IMR-90 (cell line): ENCODE measurements at regions not wholly inside any gene's neighbourhood (a gene's known extent, or its start where the extent isn't known, plus 50 kb on each side); places are given as distances from the start of the nearest gene placed in this dataset.

ENCODE experiments used
- ATAC-seq: fragments of 200-7000 bp; cut with Tn5 transposase; 2 replicates; pipeline ENCODE4 v1.9.1; 2020; ENCODE audit warnings: low read depth, mild to moderate bottlenecking, moderate library complexity
- BruUV-seq: library from RNA; stranded (reverse); fragments of 400-500 nt; replicated peaks from 2 replicates; lab custom pipeline; 2021; lab: Mats Ljungman, UMichigan
- CTCF ChIA-PET: fragments of 300-600 bp; formaldehyde crosslinking; extraction: SDS; loops from one replicate; lab custom pipeline; 2021; ENCODE audit warnings: antibody characterized with exemption; lab: Yijun Ruan, JAX
- POLR2A ChIA-PET: fragments of 300-600 bp; sonication (Branson Sonifier 250); formaldehyde crosslinking; loops from one replicate; lab custom pipeline; 2022; ENCODE audit warnings: antibody characterized with exemption; ENCODE audit not compliant: unreplicated experiment; lab: Charles Lee
- DNase-seq: peaks from one replicate; pipeline ENCODE4 v3.0.0; 2013
- H2AFZ ChIP-seq: replicated peaks from 2 replicates; pipeline ENCODE3; 2013; ENCODE audit warnings: low read length, mild to moderate bottlenecking; ENCODE audit not compliant: poor library complexity
- H2AK5ac ChIP-seq: 2 replicates; pipeline ENCODE4 v1.6.1; 2013; ENCODE audit warnings: low read depth, low read length, inconsistent platforms
- H2AK9ac ChIP-seq: replicated peaks from 2 replicates; pipeline ENCODE3; 2013; ENCODE audit warnings: mild to moderate bottlenecking, low read depth, low read length, moderate library complexity; ENCODE audit not compliant: poor library complexity
- H2BK120ac ChIP-seq: 2 replicates; pipeline ENCODE4 v1.6.1; 2013; ENCODE audit warnings: low read depth, low read length, inconsistent platforms
- H2BK15ac ChIP-seq: 3 replicates; pipeline ENCODE4 v1.6.1; 2013; ENCODE audit warnings: low read depth, low read length, inconsistent platforms
- H2BK20ac ChIP-seq: 2 replicates; pipeline ENCODE4 v1.6.1; 2013; ENCODE audit warnings: low read depth, mild to moderate bottlenecking, inconsistent platforms, low read length, moderate library complexity
- H2BK5ac ChIP-seq: 2 replicates; pipeline ENCODE4 v1.6.1; 2013; ENCODE audit warnings: mild to moderate bottlenecking, low read depth, low read length, inconsistent platforms; ENCODE audit not compliant: poor library complexity, severe bottlenecking
- H3K14ac ChIP-seq: replicated peaks from 2 replicates; pipeline ENCODE4 v1.6.1; 2013; ENCODE audit warnings: low read depth, low read length, inconsistent platforms
- H3K18ac ChIP-seq: 2 replicates; pipeline ENCODE4 v1.6.1; 2013; ENCODE audit warnings: low read depth, low read length, control low read depth
- H3K23ac ChIP-seq: 2 replicates; pipeline ENCODE4 v1.6.1; 2013; ENCODE audit warnings: low read depth, low read length, inconsistent platforms
- H3K27ac ChIP-seq: 2 replicates; pipeline ENCODE4 v1.5.1; 2013; ENCODE audit warnings: mild to moderate bottlenecking, control low read depth, low read length; ENCODE audit not compliant: insufficient read depth
- H3K27me3 ChIP-seq: 2 replicates; pipeline ENCODE4 v1.6.1; 2013; ENCODE audit warnings: low read length; ENCODE audit not compliant: control insufficient read depth, insufficient read depth
- H3K36me3 ChIP-seq: 2 replicates; pipeline ENCODE4 v1.6.1; 2013; ENCODE audit warnings: low read length, mixed read lengths; ENCODE audit not compliant: control insufficient read depth, insufficient read depth
- H3K4ac ChIP-seq: 2 replicates; pipeline ENCODE4 v1.6.1; 2013; ENCODE audit warnings: low read depth, low read length, inconsistent platforms
- H3K4me1 ChIP-seq: 2 replicates; pipeline ENCODE4 v1.6.1; 2013; ENCODE audit warnings: low read length, mixed read lengths; ENCODE audit not compliant: control insufficient read depth, insufficient read depth
- H3K4me2 ChIP-seq: 2 replicates; pipeline ENCODE4 v1.6.1; 2013; ENCODE audit warnings: low read depth, mild to moderate bottlenecking, control low read depth, low read length, moderate library complexity
- H3K4me3 ChIP-seq: 2 replicates; pipeline ENCODE4 v1.5.1; 2013; ENCODE audit warnings: low read depth, mild to moderate bottlenecking, control low read depth, low read length, moderate library complexity; ENCODE audit not compliant: insufficient read depth
- H3K56ac ChIP-seq: 2 replicates; pipeline ENCODE4 v1.6.1; 2013; ENCODE audit warnings: low read length, inconsistent platforms; ENCODE audit not compliant: insufficient read depth; ENCODE audit errors: extremely low read depth
- H3K79me1 ChIP-seq, 2 experiments: 2 replicates each; pipeline ENCODE4 v1.6.1; 2013; ENCODE audit warnings: low read length in 2 of 2, inconsistent platforms in 1 of 2, low read depth in 1 of 2
- H3K9ac ChIP-seq: 2 replicates; pipeline ENCODE4 v1.6.1; 2013; ENCODE audit warnings: low read depth, low read length, control low read depth
- H3K9me1 ChIP-seq: 2 replicates; pipeline ENCODE4 v1.6.1; 2013; ENCODE audit warnings: low read length, inconsistent platforms; ENCODE audit not compliant: insufficient read depth
- H3K9me3 ChIP-seq: 2 replicates; pipeline ENCODE4 v1.6.1; 2013; ENCODE audit warnings: low read length; ENCODE audit not compliant: control insufficient read depth, insufficient read depth
- H4K20me1 ChIP-seq: 2 replicates; pipeline ENCODE4 v1.6.1; 2013; ENCODE audit warnings: low read length, inconsistent platforms; ENCODE audit not compliant: insufficient read depth
- H4K5ac ChIP-seq: 2 replicates; pipeline ENCODE4 v1.6.1; 2013; ENCODE audit warnings: mild to moderate bottlenecking, low read depth, low read length, control low read depth
- H4K8ac ChIP-seq, 2 experiments: 2 replicates each; pipeline ENCODE4 v1.6.1; 2013; ENCODE audit warnings: low read depth in 2 of 2, low read length in 2 of 2, control low read depth in 1 of 2, inconsistent platforms in 1 of 2
- H4K91ac ChIP-seq: 2 replicates; pipeline ENCODE4 v1.6.1; 2013; ENCODE audit warnings: low read depth, low read length, inconsistent platforms; ENCODE audit not compliant: insufficient read depth
- CEBPB ChIP-seq: IDR thresholded peaks from 2 replicates; pipeline ENCODE4 v1.6.1; 2012; ENCODE audit warnings: low read depth, low read length, improper control_type of control experiment
- CHD1 ChIP-seq: IDR thresholded peaks from 2 replicates; pipeline ENCODE4 v1.6.1; 2012; ENCODE audit warnings: low read depth, low read length, improper control_type of control experiment
- ELK1 ChIP-seq: fragments of 150-350 bp; IDR thresholded peaks from 2 replicates; pipeline ENCODE4 v1.6.1; 2016; ENCODE audit warnings: low read depth, mild to moderate bottlenecking, low read length, moderate library complexity, borderline replicate concordance
- FOS ChIP-seq: fragments of 150-350 bp; IDR thresholded peaks from 2 replicates; pipeline ENCODE4 v1.6.1; 2016; ENCODE audit warnings: low read depth, low read length
- MAFK ChIP-seq: IDR thresholded peaks from 2 replicates; pipeline ENCODE4 v1.6.1; 2012; ENCODE audit warnings: low read depth, low read length, improper control_type of control experiment
- MAZ ChIP-seq: IDR thresholded peaks from 2 replicates; pipeline ENCODE4 v1.6.1; 2012; ENCODE audit warnings: low read depth, mild to moderate bottlenecking, low read length, improper control_type of control experiment, moderate library complexity, borderline replicate concordance
- MXI1 ChIP-seq: IDR thresholded peaks from 2 replicates; pipeline ENCODE4 v1.6.1; 2012; ENCODE audit warnings: low read depth, mild to moderate bottlenecking, low read length, moderate library complexity, borderline replicate concordance
- NFE2L2 ChIP-seq: fragments of 150-350 bp; IDR thresholded peaks from 2 replicates; pipeline ENCODE4 v1.6.1; 2016; ENCODE audit warnings: low read depth, mild to moderate bottlenecking, low read length
- POLR2A ChIP-seq: IDR thresholded peaks from 2 replicates; pipeline ENCODE4 v1.6.1; 2012; ENCODE audit warnings: mild to moderate bottlenecking, low read depth, low read length
- RAD21 ChIP-seq: IDR thresholded peaks from 2 replicates; pipeline ENCODE4 v1.6.1; 2012; ENCODE audit warnings: low read length, improper control_type of control experiment
- RCOR1 ChIP-seq: IDR thresholded peaks from 2 replicates; pipeline ENCODE4 v1.6.1; 2012; ENCODE audit warnings: mild to moderate bottlenecking, low read length, improper control_type of control experiment; ENCODE audit not compliant: insufficient replicate concordance
- RFX5 ChIP-seq: IDR thresholded peaks from 2 replicates; pipeline ENCODE4 v1.8.0; 2012; ENCODE audit warnings: low read depth, mild to moderate bottlenecking, low read length, moderate library complexity
- SMC3 ChIP-seq: fragments of 150-350 bp; IDR thresholded peaks from 2 replicates; pipeline ENCODE4 v1.6.1; 2016; ENCODE audit warnings: low read depth, mild to moderate bottlenecking, antibody characterized with exemption, low read length, moderate library complexity
- USF2 ChIP-seq: fragments of 150-350 bp; IDR thresholded peaks from 2 replicates; pipeline ENCODE4 v1.6.1; 2017; ENCODE audit warnings: mild to moderate bottlenecking, antibody characterized with exemption, low read length, low read depth
- WGBS, 2 experiments: methylation state at CpG; one replicate each; pipeline versions ENCODE4 v1.1.5 to v1.1.7; 2013; ENCODE audit warnings: missing lambda C conversion rate in 2 of 2; ENCODE audit not compliant: insufficient read length in 1 of 2; ENCODE audit errors: extremely low coverage in 2 of 2; 5-methylcytosine and 5-hydroxymethylcytosine counted together
- dilution Hi-C: fragments of 300-500 bp; cut with HindIII; formaldehyde crosslinking; loops from one replicate; pipeline ENCODE4 v1.14.3; 2018; ENCODE audit warnings: low sequenced_read_pairs; ENCODE audit not compliant: unreplicated experiment
- in situ Hi-C: fragments of 300-500 bp; cut with MboI; formaldehyde crosslinking; loops from 3 replicates; pipeline ENCODE4 v1.14.3; 2019; ENCODE audit warnings: low sequenced_read_pairs, inconsistent platforms, mixed read lengths
- intact Hi-C: fragments of 100-400 bp; cut with micrococcal nuclease; formaldehyde crosslinking; loops from 2 replicates; pipeline ENCODE4 v1.10.0; 2022

- H3K18ac ChIP-seq = no peak overlapping the region
- H3K9me1 ChIP-seq = no peaks in the 10 kb centered on the region
- BruUV-seq = no TSS peak
- no peak overlapping the region for H3K27ac ChIP-seq
- no peak overlapping the region for H3K4ac ChIP-seq
- H3K23ac ChIP-seq = no peak overlapping the region
- TF ChIP-seq MAZ = no peak
- TF ChIP-seq MXI1 = no peak
- no peak for TF ChIP-seq ELK1
- TF ChIP-seq CEBPB = no peak
- no peak for TF ChIP-seq USF2
- TF ChIP-seq SMC3 = no peak
- no peak for TF ChIP-seq FOS
- TF ChIP-seq RCOR1 = no peak
- TF ChIP-seq RFX5 = no peak
- TF ChIP-seq CHD1 = no peak
- no peak for TF ChIP-seq POLR2A
- no peak for TF ChIP-seq MAFK
- TF ChIP-seq NFE2L2 = no peak
- no peak for TF ChIP-seq RAD21
- H2BK120ac ChIP-seq = no peak overlapping the region
- dilution Hi-C loops (no loop called here), in situ Hi-C loops (no loop called here), intact Hi-C loops (no loop called here)
- H2BK15ac ChIP-seq = no peak overlapping the region
- H3K4me2 ChIP-seq = no peak overlapping the region
- peaks cover 19% of the 10 kb centered on the region for H3K27me3 ChIP-seq
- POLR2A ChIA-PET = no interaction called here
- WGBS, 2 experiments = no CpG with 5 or more reads among the region's 2 CpGs
- no peak for ATAC-seq
- no peak overlapping the region for H3K9ac ChIP-seq
- H3K56ac ChIP-seq = no peak overlapping the region
- H4K20me1 ChIP-seq = no peaks in the 10 kb centered on the region
- H2BK20ac ChIP-seq = no peak overlapping the region
- no peaks in the 10 kb centered on the region for H3K79me1 ChIP-seq
- CTCF ChIA-PET = no interaction called here
- no peak overlapping the region for H2AK5ac ChIP-seq
- H4K5ac ChIP-seq = no peak overlapping the region
- H2BK5ac ChIP-seq = no peak overlapping the region
- no peak for DNase-seq
- no peak overlapping the region for H2AK9ac ChIP-seq
- H3K9me3 ChIP-seq = no peaks in the 10 kb centered on the region
- H2AFZ ChIP-seq = no peak overlapping the region
- no peaks in the 10 kb centered on the region for H3K4me1 ChIP-seq
- H3K36me3 ChIP-seq = no peaks in the 10 kb centered on the region
- no peak overlapping the region for H4K8ac ChIP-seq
- no peak overlapping the region for H3K14ac ChIP-seq
- no peak overlapping the region for H3K4me3 ChIP-seq
- H4K91ac ChIP-seq = no peak overlapping the region
Observed at GRCh38 chr2:11919953-11920352, 173.5 kb downstream of the LPIN1 start.
